ENCODE measurements at regions not wholly inside any gene's neighbourhood (a gene's known extent, or its start where the extent isn't known, plus 50 kb on each side); places are given as distances from the start of the nearest gene placed in this dataset.
"Not testable (repeated sequence)": the region's sequence is repeated elsewhere in the genome, so short reads cannot be mapped to it uniquely, and the experiment has no call there.

GRCh38 chr3:15983693-15984092 lies 185.9 kb upstream of the ANKRD28 start:
- H3K9me3 ChIP-seq (ENCODE audit: severe bottlenecking) = peaks cover 11% of the 10 kb centered on the region
- H3K27ac ChIP-seq = no peak overlapping the region
- TF ChIP-seq, protein P1, sequence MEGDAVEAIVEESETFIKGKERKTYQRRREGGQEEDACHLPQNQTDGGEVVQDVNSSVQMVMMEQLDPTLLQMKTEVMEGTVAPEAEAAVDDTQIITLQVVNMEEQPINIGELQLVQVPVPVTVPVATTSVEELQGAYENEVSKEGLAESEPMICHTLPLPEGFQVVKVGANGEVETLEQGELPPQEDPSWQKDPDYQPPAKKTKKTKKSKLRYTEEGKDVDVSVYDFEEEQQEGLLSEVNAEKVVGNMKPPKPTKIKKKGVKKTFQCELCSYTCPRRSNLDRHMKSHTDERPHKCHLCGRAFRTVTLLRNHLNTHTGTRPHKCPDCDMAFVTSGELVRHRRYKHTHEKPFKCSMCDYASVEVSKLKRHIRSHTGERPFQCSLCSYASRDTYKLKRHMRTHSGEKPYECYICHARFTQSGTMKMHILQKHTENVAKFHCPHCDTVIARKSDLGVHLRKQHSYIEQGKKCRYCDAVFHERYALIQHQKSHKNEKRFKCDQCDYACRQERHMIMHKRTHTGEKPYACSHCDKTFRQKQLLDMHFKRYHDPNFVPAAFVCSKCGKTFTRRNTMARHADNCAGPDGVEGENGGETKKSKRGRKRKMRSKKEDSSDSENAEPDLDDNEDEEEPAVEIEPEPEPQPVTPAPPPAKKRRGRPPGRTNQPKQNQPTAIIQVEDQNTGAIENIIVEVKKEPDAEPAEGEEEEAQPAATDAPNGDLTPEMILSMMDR (IDR thresholded peaks at IDR 0.05; ENCODE audit: low read depth, low read length) = no peak
- H3K36me3 ChIP-seq = no peaks in the 10 kb centered on the region
- no peak overlapping the region for H3K4me3 ChIP-seq (ENCODE audit: low read depth, low read length)
- H3K27me3 ChIP-seq (ENCODE audit: insufficient read depth, low read depth, severe bottlenecking) = no peaks in the 10 kb centered on the region
- no peak for DNase-seq

GRCh38 chr3:15989419-15989818 lies 185.1 kb upstream of the GALNT15 start:
- TF ChIP-seq, protein P1 (IDR thresholded peaks at IDR 0.05; ENCODE audit: low read depth, low read length) = no peak
- no peaks in the 10 kb centered on the region for H3K36me3 ChIP-seq
- no peak for DNase-seq

DNA sequence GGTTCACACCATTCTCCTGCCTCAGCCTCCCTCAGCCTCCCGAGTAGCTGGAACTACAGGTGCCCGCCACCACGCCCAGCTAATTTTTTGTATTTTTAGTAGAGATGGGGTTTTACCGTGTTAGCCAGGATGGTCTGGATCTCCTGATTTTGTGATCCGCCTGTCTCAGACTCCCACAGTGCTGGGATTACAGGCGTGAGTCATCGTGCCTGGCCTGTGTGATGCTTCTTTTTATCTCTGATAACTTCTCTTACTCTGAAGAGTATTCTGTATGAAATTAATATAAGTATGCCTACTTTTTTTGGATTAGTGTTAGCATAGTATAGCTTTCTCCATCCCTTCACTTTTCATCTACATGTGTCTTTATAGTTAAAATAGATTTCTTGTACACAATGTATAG lies 180.8 kb upstream of the GALNT15 start:
- not testable (repeated sequence) for H3K27me3 ChIP-seq (ENCODE audit: insufficient read depth, low read depth, severe bottlenecking); H3K27ac ChIP-seq; DNase-seq; H3K4me3 ChIP-seq (ENCODE audit: low read depth, low read length); H3K36me3 ChIP-seq; H3K9me3 ChIP-seq (ENCODE audit: severe bottlenecking)

More at GRCh38 chr3:15989419-15989818, 185.1 kb upstream of the GALNT15 start:
- peaks cover 4% of the 10 kb centered on the region for H3K9me3 ChIP-seq (ENCODE audit: severe bottlenecking)
- no peak overlapping the region for H3K27ac ChIP-seq
- H3K27me3 ChIP-seq (ENCODE audit: insufficient read depth, low read depth, severe bottlenecking) = no peaks in the 10 kb centered on the region
- H3K4me3 ChIP-seq (ENCODE audit: low read depth, low read length) = no peak overlapping the region

DNA sequence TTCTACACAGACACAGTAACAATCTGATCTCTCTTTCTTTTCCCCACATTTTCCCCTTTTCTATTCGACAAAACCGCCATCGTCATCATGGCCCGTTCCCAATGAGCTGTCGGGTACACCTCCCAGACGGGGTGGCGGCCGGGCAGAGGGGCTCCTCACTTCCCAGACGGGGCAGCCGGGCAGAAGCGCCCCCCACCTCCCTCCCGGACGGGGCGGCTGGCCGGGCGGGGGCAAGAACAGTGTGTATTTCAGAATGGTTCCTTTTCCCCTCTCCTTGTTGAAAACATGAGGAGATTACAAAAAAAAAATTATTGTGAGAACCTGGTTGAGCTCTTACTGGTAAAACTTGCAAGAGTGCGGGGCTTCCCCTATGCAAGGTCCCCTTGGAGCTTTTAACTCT lies 178.0 kb upstream of the GALNT15 start:
- H3K4me3 ChIP-seq (ENCODE audit: low read depth, low read length); H3K27me3 ChIP-seq (ENCODE audit: insufficient read depth, low read depth, severe bottlenecking); DNase-seq; H3K27ac ChIP-seq; H3K9me3 ChIP-seq (ENCODE audit: severe bottlenecking); H3K36me3 ChIP-seq: not testable (repeated sequence)

DNA sequence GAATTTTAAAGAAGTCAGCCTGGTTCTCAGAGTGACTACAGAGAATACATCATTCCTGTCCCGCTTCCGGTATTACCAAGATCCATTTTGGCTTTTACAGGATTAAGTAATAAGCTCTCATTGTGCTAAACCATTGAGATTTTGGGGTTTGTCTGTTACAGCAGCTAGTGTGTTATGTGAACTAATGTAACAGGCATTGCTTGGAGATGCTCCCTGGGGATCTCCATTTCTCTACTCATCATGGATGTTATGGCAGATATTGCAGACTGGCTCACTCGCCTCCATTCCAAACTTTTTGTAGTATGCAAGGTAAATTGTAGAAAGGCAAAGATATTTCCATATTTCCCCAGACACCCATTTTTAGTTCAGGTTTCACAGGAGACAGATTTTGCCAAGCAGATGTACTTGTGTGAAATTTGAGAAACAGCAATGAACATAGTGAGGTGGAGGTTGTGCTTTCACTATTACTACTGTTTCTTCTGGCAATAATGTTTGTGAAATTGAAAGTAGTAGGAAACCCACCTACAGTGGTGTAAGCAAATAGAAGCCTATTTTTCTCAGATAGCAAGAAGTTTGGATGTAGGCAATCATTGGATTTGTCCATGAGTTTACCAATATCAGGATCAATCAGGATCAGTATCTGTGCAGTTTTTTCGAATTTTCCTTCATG lies 177.1 kb upstream of the GALNT15 start:
- no peaks in the 10 kb centered on the region for H3K27me3 ChIP-seq (ENCODE audit: insufficient read depth, low read depth, severe bottlenecking)
- no peak for DNase-seq
- H3K27ac ChIP-seq = no peak overlapping the region
- TF ChIP-seq, protein P1 (IDR thresholded peaks at IDR 0.05; ENCODE audit: low read depth, low read length) = no peak
- H3K36me3 ChIP-seq = no peaks in the 10 kb centered on the region
- H3K9me3 ChIP-seq (ENCODE audit: severe bottlenecking) = no peaks in the 10 kb centered on the region
- no peak overlapping the region for H3K4me3 ChIP-seq (ENCODE audit: low read depth, low read length)

GRCh38 chr3:15998911-15999310 lies 175.6 kb upstream of the GALNT15 start:
- no peaks in the 10 kb centered on the region for H3K36me3 ChIP-seq
- no peaks in the 10 kb centered on the region for H3K9me3 ChIP-seq (ENCODE audit: severe bottlenecking)
- H3K27me3 ChIP-seq (ENCODE audit: insufficient read depth, low read depth, severe bottlenecking) = no peaks in the 10 kb centered on the region
- H3K27ac ChIP-seq = no peak overlapping the region
- DNase-seq = no peak
- H3K4me3 ChIP-seq (ENCODE audit: low read depth, low read length) = no peak overlapping the region
- TF ChIP-seq, protein P1 (IDR thresholded peaks at IDR 0.05; ENCODE audit: low read depth, low read length) = no peak

DNA sequence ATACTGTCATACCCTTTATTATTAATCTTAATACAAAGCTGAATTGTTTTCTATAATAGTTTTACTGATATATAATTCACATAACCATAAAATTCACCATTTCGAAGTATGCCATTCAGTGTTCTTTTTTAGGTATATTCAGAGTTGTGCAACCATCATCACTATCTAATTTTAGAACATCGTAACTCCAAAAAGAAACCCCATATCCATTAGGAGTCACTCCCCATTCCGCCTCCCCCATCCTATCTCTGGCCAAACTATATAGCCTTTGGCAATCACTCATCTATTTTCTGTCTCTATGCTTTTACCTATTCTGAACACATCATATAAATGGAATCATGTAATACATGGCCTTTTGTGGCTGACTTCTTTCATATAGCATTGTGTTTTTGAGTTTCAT lies 169.7 kb upstream of the GALNT15 start:
- H3K4me3 ChIP-seq (ENCODE audit: low read depth, low read length) = no peak overlapping the region
- H3K36me3 ChIP-seq = no peaks in the 10 kb centered on the region
- TF ChIP-seq, protein P1 (IDR thresholded peaks at IDR 0.05; ENCODE audit: low read depth, low read length) = no peak
- H3K27me3 ChIP-seq (ENCODE audit: insufficient read depth, low read depth, severe bottlenecking) = no peaks in the 10 kb centered on the region
- H3K27ac ChIP-seq = no peak overlapping the region
- H3K9me3 ChIP-seq (ENCODE audit: severe bottlenecking) = peaks cover 3% of the 10 kb centered on the region
- DNase-seq = no peak
